Stimulated activated CD4-positive, alpha-beta T cell treated with anti-CD3 and anti-CD28 coated beads, Interleukin-4, amount 100 ng/mL, for 24 hours (primary cell): ENCODE measurements at regions not wholly inside any gene's neighbourhood (a gene's known extent, or its start where the extent isn't known, plus 50 kb on each side); places are given as distances from the start of the nearest gene placed in this dataset.
"Not testable (repeated sequence)": the region's sequence is repeated elsewhere in the genome, so short reads cannot be mapped to it uniquely, and the experiment has no call there.

Source experiments
- DNase-seq: peaks from one replicate; pipeline ENCODE4 v3.0.0-alpha.2; 2020

DNA sequence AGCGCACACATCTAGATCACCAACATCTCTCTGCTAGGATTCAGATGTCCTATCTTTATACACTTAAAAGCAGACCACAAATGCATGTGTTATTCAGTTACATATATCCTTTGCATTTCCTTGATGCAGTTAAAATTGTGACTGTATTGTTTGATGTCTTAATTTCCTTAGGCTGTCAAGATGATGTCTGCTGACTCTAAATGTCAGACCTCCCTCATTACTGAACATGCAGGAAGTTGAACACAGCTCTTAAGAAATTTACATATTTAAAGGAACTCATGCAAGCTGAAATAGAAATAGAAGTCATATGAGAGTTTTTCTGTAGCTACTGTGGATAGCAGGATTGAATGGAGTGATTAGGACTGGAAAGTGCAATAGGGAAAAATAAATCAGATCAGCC is 336.5 kb upstream of the SEMA6A start:
- DNase-seq = no peak

DNA sequence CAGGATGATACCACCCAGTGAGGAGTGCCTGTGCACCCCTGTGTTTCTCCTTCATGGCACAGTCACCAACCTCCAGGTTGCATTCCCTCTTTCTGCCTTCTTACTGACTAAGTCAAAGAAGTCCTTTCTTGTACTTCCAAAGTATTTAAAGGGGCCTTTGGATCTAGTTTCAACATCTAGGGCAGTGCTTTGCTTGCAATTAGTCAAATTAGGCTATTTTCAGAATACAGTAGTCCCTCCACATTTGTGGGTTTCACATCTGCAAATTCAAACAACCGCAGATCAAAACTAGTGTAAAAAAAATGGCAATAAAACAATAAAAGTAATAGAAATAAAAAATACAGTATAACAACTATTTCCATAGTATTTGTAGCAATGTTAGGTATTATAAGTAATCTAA is 333.9 kb upstream of the SEMA6A start:
- no peak for DNase-seq

DNA sequence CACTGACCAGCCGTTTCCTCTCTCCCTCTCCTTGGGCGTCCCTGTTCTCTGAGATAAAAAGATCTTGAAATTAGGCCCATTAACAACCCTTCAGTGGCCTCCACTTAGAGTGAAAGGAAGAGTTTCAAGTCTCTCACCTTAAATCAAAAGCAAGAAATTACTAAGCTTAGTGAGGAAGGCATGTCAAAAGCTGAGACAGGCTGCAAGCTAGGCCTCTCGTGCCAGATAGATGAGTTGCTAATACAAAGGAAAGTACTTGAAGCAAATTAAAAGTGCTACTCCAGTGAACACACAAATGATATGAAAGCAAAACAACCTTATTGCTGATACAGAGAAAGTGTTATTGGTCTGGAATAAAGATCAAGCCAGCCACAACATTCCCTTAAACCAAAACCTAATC is 331.3 kb upstream of the SEMA6A start:
- no peak for DNase-seq

DNA sequence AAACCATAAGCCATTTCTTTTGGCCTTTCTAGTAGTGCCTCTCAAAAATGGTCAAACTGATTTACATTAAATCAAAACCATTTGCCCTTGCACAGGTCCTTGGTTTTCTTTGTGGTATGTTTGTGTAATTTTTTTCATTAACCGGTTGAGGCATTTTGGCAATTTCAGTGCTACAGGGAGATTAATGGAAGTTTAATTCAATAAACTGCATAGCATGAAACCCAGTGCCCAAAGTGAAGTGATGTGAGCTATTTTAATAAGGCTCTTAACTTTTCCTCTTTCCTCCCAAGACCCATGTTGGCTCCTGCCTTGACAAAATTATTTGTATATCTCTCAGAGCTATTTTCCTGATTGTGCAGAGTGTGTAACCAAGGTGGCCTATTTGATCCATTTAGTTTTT is 326.2 kb upstream of the SEMA6A start:
- DNase-seq = no peak

DNA sequence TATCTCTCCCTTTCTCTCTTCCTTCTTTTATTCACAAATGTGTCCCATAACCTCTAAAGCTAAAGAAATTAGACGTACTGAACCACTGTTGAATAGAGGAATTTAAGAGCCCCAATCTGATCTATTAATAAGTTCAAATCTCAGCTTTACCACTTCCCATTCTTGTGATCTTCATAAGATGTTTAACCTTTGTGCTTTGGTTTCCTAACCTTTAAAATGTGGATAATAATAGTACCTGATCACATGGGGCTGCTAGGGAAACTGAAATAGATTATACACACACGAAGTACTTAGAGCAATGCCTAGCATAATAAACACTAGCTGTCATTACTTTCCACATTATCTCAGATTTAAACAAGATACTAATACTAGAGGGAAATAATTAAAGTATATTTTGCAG is 324.3 kb upstream of the SEMA6A start:
- DNase-seq = no peak

DNA sequence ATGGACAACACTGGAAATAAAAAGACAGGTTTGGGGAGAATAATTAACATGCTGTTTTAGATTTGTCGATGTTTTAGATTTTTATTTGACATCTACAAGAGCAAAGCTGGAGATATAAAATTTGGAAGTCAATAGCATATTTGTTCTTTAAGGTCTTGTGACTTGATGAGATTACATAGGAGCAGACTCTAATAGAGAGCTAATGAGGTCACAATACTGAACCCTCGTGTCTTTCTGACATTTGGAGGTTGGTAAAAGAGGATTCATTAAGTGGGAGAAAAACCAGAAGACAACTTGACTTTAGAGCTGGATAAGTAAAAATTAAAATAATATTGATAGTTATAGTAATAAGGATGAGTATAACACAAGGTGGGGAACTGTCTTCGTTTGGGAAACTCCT is 322.7 kb upstream of the SEMA6A start:
- DNase-seq = no peak

DNA sequence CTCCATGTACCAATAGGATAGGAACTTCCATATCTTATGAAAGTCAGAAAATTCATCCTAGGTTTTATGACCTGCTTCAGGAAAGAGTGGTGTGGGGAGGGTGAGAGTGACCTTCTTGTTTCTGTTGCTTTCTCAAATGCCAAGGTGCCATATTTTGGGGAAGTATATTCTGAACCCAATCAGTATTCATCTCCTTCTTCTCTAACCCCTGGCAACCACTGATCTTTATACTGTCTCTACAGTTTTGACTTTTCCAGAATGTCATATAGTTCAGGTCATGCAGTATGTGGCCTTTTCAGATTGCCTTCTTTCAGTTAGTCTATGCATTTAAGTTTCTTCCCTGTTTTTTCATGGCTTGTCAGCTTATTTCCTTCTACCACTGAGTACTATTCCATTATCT is 321.4 kb upstream of the SEMA6A start:
- no peak for DNase-seq

DNA sequence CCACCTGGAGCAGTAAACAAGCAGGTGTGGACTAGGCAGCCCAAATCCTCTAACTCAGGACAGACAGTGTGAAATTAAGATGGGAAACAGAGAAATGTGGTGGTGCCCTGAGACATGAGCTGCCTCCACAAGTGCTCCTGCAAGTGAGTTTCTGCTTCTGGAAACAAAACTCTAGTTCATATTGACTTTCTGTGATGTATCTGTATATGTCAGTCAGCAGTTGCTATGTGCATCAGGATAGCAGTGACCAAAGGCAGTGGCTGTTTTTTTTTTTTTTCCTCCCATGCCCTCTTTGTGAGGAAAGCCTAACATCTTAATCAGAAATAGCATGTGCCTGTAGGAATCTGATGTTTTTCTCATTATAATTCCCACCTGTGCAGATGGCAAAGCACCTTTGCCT is 318.4 kb upstream of the SEMA6A start:
- no peak for DNase-seq

DNA sequence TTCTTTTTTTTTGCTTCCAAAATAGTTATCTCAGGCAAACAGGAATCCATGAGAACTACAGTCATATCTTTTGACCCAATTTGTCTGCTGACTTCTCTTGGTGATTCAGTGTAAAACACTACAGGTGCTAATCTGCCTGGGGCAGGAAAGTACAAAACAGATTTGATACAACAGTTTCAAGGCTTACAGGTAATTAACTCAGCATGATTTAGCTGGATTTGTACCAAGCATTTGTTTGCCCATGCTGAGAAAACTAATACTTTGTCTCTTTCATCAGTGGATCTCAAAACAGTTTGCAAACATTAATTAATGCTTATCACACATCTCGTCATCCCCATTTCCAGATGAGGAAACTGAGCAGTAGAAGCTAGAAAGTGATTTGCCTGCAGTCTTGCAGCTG is 312.5 kb upstream of the SEMA6A start:
- DNase-seq = no peak

DNA sequence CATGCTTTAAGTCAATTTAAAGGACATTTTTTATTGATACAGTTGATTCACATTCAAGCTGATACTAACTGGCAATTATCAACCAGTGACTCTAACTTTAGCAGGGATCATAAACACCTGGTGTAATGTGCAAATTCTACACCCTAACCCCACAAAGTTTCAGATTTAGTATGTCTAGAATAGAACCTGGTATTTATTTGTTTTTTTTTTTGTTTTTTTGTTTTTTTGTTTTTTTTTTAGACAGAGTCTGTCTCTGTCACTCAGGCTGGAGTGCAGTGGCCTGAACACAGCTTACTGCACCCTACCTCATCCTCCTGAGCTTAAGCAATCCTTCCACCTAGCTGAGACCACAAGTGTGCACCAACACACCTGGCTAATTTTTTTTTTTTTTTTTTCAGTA is 311.2 kb upstream of the SEMA6A start:
- no peak for DNase-seq

DNA sequence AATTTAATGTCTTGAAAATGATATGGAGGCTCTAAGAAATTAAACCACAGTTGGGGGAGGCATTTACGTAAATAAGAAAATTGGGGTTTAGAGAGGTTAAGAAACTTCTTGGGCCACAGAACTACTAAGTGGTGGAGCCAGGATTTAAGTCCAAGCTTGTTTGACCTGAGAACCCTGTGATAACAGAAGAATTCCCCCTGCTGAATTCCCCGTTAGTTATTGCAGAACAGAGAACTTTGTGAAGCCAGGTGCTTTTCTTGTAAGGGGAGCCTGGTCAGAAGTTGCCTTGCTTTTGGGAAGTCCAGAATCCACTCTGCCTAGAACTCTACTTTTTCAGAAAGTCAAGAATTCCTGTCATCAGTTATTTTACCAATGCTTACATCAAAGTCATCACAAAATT is 309.3 kb upstream of the SEMA6A start:
- no peak for DNase-seq

DNA sequence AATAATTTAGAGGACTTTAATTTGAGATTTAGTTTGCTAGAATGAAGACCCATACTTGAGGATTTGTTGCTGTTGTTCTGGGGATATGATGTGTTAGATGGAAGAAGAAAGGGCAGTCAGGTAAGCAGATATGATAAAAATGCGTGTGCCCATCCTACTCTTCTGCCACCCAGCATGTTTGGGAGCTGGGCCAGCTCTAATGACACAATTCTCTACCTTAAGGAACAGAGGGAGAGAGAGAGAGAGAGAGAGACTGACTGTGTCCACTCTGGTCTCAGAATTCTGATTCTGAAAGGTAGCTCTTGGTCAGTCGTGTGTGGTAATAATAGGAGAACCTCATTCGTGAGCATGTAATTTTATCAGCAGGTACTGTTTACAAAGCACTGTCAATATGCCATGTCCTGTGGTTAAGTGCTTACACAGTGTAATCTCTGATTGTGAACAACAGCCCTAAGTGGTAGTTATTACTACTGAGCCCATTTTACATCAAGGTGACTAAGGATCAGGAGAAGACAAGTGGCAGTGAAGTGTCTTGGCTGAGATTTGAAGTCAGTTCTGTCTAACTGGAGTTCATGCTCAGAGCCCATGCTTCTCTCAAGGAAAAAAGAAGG is 307.4 kb upstream of the SEMA6A start:
- DNase-seq = no peak

DNA sequence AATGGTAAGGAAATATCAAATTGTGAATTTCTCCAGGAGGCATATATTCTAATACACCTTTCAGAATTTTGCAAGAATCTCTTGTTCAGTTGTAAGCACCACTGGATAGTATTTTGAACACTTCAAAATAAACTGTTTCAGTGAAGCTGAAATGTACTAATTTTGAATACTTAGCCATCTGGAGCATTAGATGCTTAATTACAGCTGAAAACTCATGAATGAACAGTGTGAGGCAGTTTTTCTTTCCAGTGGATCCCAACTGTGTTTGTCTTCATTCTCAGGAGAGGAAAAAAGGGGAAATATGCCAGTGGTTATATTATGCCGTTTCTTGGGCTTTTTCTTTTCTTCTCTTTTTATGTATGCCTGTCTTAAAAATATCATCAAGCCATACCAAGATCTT is 306.0 kb upstream of the SEMA6A start:
- DNase-seq = no peak

DNA sequence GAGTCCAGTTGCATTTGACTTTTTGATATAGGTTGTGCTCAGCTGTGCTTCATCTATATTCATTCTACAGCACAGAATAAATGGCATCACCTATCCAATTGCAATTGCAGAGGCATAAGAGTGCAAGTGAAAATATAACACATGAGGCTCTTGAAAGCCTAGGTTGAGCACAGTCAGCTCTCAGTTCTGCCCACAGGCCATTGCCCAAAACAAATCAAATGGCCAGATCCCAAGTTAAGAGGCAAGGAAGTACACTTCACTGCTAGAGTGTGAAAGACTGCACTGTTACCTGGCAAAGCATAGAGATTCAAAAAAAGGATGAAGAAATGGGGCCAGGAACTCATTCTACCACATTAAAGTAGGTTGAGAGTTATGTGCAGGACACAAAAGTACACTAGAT is 305.5 kb upstream of the SEMA6A start:
- DNase-seq = no peak

DNA sequence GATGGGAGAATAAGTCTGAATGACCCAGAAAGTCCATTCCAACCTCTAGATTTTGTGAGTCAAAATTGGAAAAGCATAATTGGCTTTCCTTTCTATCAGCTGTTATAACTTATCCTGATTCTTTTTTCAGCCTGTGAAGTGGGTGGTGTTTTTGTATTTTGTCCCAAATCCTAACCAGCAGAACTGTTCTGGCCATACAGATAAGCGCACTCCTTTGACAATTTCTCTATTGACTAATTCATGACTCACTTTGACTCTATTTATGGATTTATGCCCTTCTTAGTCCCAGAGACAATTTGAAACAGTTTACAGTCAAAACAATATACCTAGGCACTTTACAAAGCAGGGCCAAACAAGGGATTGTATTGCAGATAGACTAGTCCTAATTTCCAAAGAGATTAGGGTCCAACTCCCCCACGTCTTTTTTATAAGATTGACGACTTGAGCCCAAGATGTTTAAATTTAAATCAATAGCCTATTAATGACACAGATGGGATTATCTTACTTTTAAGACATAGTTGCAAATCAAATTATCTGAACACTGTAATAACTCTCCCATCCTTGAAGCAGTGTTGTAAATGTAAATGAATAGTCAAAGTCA is 301.7 kb upstream of the SEMA6A start:
- no peak for DNase-seq

DNA sequence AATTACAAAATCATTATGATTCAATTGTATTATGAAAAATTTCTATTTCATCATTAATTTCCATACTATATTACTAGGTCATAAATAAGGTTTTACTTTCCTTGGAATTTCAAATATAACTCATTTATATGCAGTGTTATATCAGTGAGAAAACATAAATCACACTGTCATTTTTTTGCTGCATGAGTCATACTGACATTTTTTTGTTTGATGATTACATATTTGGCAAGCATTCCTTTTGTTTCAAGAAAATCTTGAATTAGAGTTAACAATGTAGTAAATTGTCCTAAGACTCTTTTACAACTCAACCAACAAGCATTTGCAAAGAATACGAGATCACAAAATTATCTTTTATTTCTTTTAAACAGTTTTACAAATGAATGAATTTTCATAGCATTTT is 298.4 kb upstream of the SEMA6A start:
- no peak for DNase-seq

DNA sequence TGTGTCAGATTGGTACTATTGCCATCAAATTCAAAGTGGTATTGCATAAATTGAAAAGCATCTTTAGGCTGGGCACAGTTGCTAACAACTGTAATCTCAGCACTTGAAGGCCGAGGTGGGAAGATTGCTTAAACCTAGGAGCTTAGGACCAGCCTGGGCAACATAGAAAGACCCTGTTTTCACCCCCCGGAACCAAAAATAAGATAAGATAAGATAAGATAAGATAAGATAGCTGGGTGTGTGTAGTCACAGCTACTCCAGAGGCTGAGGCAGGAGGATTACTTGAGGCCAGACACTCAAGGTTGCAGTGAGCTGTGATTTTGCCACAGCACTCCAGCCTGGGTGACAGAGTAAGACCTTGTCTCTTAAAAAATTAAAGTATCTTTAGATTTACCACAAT is 297.9 kb upstream of the SEMA6A start:
- no peak for DNase-seq

DNA sequence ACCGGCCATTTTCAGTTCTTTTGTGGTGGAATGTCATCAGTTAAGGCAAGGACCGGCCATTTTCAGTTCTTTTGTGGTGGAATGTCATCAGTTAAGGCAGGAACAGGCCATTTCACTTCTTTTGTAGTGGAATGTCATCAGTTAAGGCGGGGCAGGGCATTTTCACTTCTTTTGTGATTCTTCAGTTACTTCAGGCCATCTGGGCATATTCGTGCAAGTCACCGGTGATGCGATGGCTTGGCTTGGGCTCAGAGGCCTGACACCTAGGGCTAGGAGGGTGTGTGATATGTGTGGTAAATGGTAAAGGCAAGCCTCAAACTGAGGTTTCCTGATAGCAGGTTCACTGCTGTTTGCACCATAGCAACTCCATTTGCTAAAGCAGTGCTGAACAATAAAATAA is 293.2 kb upstream of the SEMA6A start:
- DNase-seq = not testable (repeated sequence)

DNA sequence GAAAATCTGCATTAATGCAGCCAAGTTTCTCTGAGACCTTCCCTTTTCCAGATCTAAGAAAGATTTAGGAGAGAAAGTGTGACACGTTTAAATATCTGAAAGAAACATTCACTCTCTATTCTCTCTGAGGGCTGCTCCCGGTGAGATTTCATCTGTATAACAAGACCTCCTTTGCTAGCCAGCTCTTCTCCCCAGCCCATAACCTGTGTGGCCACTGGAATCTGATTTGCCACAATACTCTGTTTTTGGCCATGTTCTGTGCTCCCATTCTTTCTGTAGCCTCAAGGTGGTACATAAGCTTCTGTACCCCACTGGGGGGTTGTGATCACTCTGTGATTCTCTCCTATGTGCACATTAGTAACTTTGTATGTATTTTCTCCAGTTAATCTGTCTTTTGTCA is 291.0 kb upstream of the SEMA6A start:
- DNase-seq = no peak

DNA sequence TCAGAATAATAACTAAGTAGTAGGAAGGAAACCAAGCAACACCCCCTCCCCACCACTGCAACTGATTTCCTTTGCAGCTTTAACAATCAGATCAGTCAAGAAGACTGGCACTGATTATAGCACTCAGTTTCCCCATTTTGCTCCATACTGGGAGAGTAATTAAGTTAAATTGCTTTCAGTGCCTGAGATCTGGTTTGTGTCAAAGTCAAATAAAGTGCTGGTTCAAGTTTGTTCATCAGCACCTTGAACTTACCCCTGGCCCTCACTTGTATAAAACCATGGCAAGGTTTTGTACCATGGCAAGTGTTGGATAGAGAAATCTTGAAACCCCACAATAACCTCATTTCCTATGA is 290.2 kb upstream of the SEMA6A start:
- DNase-seq = no peak

DNA sequence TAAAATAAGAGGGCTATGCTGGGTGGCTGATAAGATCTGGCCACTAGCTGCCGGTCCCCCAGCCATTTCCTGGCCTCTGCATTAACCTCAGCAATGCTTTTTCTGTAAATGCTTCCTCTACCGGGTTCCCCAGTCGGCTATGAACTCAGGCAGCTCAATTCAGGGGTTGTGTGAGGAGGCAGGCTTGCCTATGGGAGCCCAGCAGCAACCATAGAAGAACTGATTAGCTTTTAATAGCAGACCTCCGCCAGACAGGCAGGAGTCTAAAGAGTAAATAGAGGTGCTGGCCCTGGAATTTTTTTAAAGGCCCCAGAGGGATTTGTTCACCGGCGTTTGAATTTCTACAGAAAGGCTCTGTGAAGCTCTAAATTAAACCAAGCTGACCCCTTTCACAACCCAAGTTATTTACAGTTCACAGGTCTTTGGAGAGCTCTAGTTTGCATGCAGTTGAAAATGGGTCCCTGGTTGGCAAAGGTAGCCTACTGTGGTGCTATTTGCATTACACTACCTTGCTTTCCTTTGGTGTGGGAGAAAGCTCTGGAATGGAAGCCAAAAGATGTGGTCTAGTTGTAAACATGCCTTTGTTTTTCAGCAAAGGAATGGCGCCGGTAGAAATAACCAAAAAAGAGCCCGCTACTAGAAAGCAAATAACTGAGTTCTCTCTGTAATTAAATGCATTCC is 289.7 kb upstream of the SEMA6A start:
- no peak for DNase-seq

DNA sequence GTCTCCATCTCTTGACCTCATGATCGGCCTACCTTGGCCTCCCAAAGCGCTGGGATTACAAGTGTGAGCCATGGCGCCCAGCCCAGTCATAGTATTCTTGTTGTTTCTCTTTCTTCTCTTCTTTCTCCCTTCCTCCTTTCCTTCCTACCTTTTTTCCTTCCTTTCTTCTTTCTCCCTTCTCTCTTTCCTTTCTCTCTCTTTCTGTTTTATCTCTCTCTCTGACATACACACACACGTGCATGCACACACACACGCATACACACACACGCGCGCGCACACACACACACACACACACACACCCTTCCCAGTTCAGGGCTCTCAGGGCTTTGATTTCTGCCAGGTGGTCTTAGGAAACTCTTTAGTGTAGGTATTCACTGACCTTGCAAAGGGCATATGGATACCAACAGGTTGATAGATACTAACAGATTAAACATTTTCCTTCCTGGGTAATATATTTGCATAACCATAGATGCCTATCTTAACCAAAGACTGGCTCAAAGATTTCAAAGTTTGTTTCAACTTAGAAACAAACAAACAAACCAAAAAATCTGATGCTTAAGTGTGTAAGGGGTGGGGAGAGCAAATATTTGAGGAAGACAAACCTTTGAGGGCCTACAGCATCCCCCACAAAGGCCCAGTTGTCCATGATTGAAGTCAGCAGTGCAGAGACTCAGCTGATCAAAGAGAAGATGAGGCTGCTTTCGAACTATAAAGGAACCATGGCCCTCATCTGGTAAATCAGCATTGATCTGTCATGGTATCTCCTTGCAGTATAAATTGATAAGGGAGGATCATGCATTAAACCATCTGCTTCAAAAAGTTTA is 288.2 kb upstream of the SEMA6A start:
- DNase-seq = no peak

DNA sequence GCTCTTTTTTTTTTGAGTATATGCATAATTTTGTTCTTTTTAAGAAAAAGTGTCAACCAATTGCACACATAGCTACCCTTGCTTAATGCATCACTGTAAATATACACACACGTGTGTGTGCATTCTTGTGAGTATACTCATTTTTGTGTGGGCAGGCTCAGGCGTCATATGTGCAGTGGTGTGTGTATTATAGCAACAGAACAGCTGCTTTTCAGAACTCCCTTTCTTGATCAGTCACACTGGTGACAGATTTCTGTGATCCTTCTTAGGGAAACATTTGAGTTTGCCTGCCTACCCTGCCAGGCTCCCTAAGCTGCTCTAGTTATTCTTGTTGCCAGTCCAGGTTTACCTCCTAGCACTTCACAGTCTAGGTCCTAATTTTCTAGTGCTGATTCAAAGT is 287.0 kb upstream of the SEMA6A start:
- no peak for DNase-seq

DNA sequence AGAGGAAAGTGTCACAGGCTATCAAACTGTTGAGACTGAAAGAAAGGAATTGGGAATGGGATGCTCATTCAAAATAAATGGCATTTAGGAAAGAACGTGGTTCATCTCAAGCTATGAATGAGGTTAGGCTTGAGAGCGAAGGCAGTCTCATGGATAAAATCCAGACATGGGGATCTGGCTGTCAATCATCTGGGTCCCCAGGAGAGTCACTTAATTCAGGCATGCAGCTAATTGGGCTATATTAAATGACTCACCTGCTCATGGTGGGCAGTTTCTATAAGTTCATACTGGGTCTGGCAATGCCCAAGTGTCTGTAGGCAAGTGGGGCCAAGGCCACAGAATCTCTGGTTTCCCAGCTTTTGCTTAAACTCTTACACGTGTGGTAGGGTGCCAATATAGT is 286.5 kb upstream of the SEMA6A start:
- DNase-seq = no peak
